ENCODE measurements at regions not wholly inside any gene's neighbourhood (a gene's known extent, or its start where the extent isn't known, plus 50 kb on each side); places are given as distances from the start of the nearest gene placed in this dataset.
"Not testable (repeated sequence)": the region's sequence is repeated elsewhere in the genome, so short reads cannot be mapped to it uniquely, and the experiment has no call there.

DNA sequence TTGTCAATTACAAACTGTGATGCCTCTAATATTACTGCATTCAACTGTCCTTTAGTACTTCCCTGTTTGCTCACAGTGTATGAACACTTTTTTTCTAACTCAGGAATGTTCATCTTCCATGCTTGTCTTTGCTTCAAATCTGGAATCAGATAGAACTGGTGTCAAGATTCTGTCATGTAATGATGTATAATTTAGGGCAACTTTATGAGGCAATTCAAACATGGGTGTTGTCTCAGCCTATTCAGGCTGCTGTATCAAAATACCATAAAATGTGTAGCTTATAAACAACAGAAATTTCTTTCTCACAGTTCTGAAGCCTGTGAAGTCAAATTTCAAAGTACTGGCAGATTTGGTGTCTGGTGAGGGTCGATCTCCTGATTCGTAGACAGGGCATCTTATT, 1012.9 kb downstream of the RAB28 start:
- TF ChIP-seq, protein P1, sequence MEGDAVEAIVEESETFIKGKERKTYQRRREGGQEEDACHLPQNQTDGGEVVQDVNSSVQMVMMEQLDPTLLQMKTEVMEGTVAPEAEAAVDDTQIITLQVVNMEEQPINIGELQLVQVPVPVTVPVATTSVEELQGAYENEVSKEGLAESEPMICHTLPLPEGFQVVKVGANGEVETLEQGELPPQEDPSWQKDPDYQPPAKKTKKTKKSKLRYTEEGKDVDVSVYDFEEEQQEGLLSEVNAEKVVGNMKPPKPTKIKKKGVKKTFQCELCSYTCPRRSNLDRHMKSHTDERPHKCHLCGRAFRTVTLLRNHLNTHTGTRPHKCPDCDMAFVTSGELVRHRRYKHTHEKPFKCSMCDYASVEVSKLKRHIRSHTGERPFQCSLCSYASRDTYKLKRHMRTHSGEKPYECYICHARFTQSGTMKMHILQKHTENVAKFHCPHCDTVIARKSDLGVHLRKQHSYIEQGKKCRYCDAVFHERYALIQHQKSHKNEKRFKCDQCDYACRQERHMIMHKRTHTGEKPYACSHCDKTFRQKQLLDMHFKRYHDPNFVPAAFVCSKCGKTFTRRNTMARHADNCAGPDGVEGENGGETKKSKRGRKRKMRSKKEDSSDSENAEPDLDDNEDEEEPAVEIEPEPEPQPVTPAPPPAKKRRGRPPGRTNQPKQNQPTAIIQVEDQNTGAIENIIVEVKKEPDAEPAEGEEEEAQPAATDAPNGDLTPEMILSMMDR (IDR thresholded peaks at IDR 0.05) = no peak
- intact Hi-C loops (cut with micrococcal nuclease) = no loop called here

DNA sequence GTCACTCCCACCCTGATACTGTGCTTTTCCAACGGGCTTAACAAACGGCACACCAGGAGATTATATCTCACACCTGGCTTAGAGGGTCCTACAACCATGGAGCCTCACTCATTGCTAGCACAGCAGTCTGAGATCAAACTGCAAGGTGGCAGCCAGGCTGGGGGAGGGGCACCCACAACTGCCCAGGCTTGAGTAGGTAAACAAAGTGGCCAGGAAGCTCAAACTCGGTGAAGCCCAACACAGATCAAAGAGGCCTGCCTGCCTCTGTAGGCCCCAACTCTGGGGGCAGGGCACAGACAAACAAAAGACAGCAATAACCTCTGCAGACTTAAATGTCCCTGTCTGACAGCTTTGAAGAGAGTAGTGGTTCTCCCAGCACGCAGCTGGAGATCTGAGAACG, 1022.6 kb downstream of the RAB28 start:
- H4K20me1 ChIP-seq (ENCODE audit: insufficient read depth, low read length); H3K79me2 ChIP-seq (ENCODE audit: insufficient read depth, low read length); H3K36me3 ChIP-seq (replicated peaks in 1 of 2; ENCODE audit: control insufficient read depth in 1 of 2, insufficient read depth in 2 of 2, low read length in 2 of 2); intact Hi-C loops (cut with micrococcal nuclease); H3K4me2 ChIP-seq (replicated peaks; ENCODE audit: extremely low read depth, low read length, poor library complexity, severe bottlenecking); H3K9ac ChIP-seq (ENCODE audit: insufficient read depth, low read length, poor library complexity, severe bottlenecking); DNase-seq; H3K27me3 ChIP-seq (ENCODE audit: control insufficient read depth in 2 of 2, insufficient read depth in 2 of 2, low read length in 2 of 2); H3K36me3 Mint-ChIP-seq; H3K4me1 ChIP-seq (ENCODE audit: control insufficient read depth in 1 of 2, insufficient read depth in 2 of 2, low read length in 2 of 2); H3K27ac Mint-ChIP-seq; H3K4me3 ChIP-seq (replicated peaks in 1 of 3; ENCODE audit: low read depth in 2 of 3, low read length in 3 of 3); H3K4me3 Mint-ChIP-seq; H3K27ac ChIP-seq (ENCODE audit: low read depth in 1 of 2, low read length in 2 of 2); H3K4me1 Mint-ChIP-seq; H3K27me3 Mint-ChIP-seq (ENCODE audit: low read depth in 3 of 3); H2AFZ ChIP-seq (ENCODE audit: insufficient read depth, low read depth, low read length, poor library complexity, severe bottlenecking): not testable (repeated sequence)
- H3K9me3 ChIP-seq (replicated peaks in 1 of 2; ENCODE audit: control insufficient read depth in 1 of 2, insufficient read depth in 1 of 2, low read length in 2 of 2) = peaks cover 17 to 26% of the 10 kb centered on the region in 2 donors
- 96% methylated on average over 3 of the region's 5 CpGs for WGBS (ENCODE audit: insufficient coverage)
- H3K9me3 Mint-ChIP-seq = peaks cover 14 to 34% (median 27%) of the 10 kb centered on the region in 7 donors

More for the DNA sequence above, 1012.9 kb downstream of the RAB28 start:
- Histone ChIP-seq H3K9ac (ENCODE audit: insufficient read depth, low read length, poor library complexity, severe bottlenecking) (no peak overlapping the region), H4K20me1 (ENCODE audit: insufficient read depth, low read length) (no peaks in the 10 kb centered on the region), H3K4me2 (replicated peaks; ENCODE audit: extremely low read depth, low read length, poor library complexity, severe bottlenecking) (no peak overlapping the region), H3K79me2 (ENCODE audit: insufficient read depth, low read length) (no peaks in the 10 kb centered on the region), H2AFZ (ENCODE audit: insufficient read depth, low read depth, low read length, poor library complexity, severe bottlenecking) (no peak overlapping the region), H3K9me3 (replicated peaks in 1 of 2; ENCODE audit: control insufficient read depth in 1 of 2, insufficient read depth in 1 of 2, low read length in 2 of 2) (peaks cover 3 to 9% of the 10 kb centered on the region in 2 donors), H3K27ac (ENCODE audit: low read depth in 1 of 2, low read length in 2 of 2) (no peak overlapping the region), H3K4me1 (ENCODE audit: control insufficient read depth in 1 of 2, insufficient read depth in 2 of 2, low read length in 2 of 2) (no peaks in the 10 kb centered on the region), H3K36me3 (replicated peaks in 1 of 2; ENCODE audit: control insufficient read depth in 1 of 2, insufficient read depth in 2 of 2, low read length in 2 of 2) (no peaks in the 10 kb centered on the region), H3K4me3 (replicated peaks in 1 of 3; ENCODE audit: low read depth in 2 of 3, low read length in 3 of 3) (no peak overlapping the region), H3K27me3 (ENCODE audit: control insufficient read depth in 2 of 2, insufficient read depth in 2 of 2, low read length in 2 of 2) (no peaks in the 10 kb centered on the region)
- H3K9me3 Mint-ChIP-seq = peaks cover 0 to 8% (median 4%) of the 10 kb centered on the region in 7 donors
- no peak for DNase-seq
- no peaks in the 10 kb centered on the region for H3K36me3 Mint-ChIP-seq
- H3K4me1 Mint-ChIP-seq = no peaks in the 10 kb centered on the region
- no peak overlapping the region for H3K4me3 Mint-ChIP-seq
- no peaks in the 10 kb centered on the region for H3K27me3 Mint-ChIP-seq (ENCODE audit: low read depth in 3 of 3)
- no CpG with 5 or more reads among the region's 2 CpGs for WGBS (ENCODE audit: insufficient coverage)
- no peak overlapping the region for H3K27ac Mint-ChIP-seq
